ENCODE measurements at regions not wholly inside any gene's neighbourhood (a gene's known extent, or its start where the extent isn't known, plus 50 kb on each side); places are given as distances from the start of the nearest gene placed in this dataset.

DNA sequence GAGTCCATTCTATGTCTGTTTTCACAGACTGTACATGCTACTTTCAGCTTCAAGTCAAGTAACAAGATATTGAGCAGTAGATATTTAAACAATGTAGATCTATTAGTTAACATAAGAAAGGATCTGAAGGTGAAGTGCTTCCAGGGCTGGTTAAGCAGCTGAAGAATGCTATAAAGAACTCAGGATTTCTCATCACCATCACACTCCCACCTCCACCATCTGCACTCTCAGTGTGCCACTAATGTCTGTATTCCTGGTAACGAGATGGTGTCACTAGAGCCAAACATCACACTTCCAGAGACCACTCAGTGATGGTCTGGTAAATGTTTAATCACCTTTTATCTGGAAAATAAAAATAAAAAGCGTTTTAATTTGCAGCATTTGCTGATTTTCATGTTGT lies 224.0 kb upstream of the FERD3L start:
- no peak for DNase-seq (ENCODE audit: low spot score in 2 of 2, unreplicated experiment in 2 of 2)
- Mint-ChIP-seq H3K4me1 (peaks cover 14% of the 10 kb centered on the region), H3K27me3 (ENCODE audit: low read depth) (no peaks in the 10 kb centered on the region)

DNA sequence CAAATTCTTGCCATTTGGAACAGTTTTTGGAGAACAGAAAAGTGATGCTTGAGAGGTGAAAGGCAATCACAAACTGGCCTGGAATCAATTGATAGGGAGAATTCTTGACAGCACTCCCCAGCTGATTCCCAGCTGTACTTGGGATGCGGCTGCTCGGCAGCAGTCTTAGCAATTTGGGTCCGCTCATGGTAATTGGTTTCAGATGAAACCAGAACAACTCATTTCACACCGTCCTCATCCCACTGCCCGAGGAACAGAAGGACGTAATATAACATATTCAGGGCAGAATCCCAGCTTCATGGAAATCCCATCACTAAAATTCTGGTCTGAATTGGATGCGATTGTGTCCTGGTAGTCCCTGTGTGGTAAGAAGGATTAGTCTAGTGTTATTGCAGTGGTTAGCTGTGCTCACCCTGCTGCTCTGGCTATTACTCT lies 223.3 kb upstream of the FERD3L start:
- TF ChIP-seq, protein P1, sequence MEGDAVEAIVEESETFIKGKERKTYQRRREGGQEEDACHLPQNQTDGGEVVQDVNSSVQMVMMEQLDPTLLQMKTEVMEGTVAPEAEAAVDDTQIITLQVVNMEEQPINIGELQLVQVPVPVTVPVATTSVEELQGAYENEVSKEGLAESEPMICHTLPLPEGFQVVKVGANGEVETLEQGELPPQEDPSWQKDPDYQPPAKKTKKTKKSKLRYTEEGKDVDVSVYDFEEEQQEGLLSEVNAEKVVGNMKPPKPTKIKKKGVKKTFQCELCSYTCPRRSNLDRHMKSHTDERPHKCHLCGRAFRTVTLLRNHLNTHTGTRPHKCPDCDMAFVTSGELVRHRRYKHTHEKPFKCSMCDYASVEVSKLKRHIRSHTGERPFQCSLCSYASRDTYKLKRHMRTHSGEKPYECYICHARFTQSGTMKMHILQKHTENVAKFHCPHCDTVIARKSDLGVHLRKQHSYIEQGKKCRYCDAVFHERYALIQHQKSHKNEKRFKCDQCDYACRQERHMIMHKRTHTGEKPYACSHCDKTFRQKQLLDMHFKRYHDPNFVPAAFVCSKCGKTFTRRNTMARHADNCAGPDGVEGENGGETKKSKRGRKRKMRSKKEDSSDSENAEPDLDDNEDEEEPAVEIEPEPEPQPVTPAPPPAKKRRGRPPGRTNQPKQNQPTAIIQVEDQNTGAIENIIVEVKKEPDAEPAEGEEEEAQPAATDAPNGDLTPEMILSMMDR (IDR thresholded peaks at IDR 0.05; ENCODE audit: unreplicated experiment): no peak
- H3K4me3 Mint-ChIP-seq: peak overlapping the region; percentile 22
- no peaks in the 10 kb centered on the region for H3K27me3 Mint-ChIP-seq (ENCODE audit: low read depth)
- peaks cover 14% of the 10 kb centered on the region for H3K4me1 Mint-ChIP-seq
- H3K9me3 Mint-ChIP-seq: no peaks in the 10 kb centered on the region
- H3K36me3 Mint-ChIP-seq: no peaks in the 10 kb centered on the region
- DNase-seq (ENCODE audit: low spot score in 2 of 2, unreplicated experiment in 2 of 2): no peak
- no peak overlapping the region for H3K27ac Mint-ChIP-seq

More for the DNA sequence above, 224.0 kb upstream of the FERD3L start:
- TF ChIP-seq, protein P1 (IDR thresholded peaks at IDR 0.05; ENCODE audit: unreplicated experiment): no peak
- H3K9me3 Mint-ChIP-seq: no peaks in the 10 kb centered on the region
- no peak overlapping the region for H3K27ac Mint-ChIP-seq
- no peaks in the 10 kb centered on the region for H3K36me3 Mint-ChIP-seq
- no peak overlapping the region for H3K4me3 Mint-ChIP-seq

DNA sequence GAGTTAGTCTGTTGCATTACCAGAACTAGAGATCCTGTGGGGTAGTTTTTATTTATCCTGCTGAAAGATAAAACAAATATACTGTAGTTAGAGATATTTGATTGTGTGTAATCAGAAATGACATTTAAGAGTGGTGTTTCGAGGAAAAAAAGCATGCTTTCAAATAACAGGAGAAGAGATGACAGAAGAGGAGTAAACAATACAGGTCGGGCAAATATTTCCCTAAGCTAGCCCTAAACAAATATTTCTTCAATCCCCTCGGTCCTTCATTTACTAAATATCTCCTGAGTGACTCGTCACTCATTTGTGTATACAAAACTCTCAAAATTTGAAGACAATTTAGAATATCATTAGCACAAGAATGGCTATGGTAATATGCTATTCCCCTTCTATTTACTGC lies 219.7 kb upstream of the FERD3L start:
- DNase-seq (ENCODE audit: low spot score in 2 of 2, unreplicated experiment in 2 of 2): no peak
- Mint-ChIP-seq H3K4me1 (peaks cover 14% of the 10 kb centered on the region), H3K9me3 (no peaks in the 10 kb centered on the region), H3K36me3 (no peaks in the 10 kb centered on the region), H3K4me3 (no peak overlapping the region), H3K27ac (no peak overlapping the region), H3K27me3 (ENCODE audit: low read depth) (no peaks in the 10 kb centered on the region)
- TF ChIP-seq, protein P1 (IDR thresholded peaks at IDR 0.05; ENCODE audit: unreplicated experiment): no peak

DNA sequence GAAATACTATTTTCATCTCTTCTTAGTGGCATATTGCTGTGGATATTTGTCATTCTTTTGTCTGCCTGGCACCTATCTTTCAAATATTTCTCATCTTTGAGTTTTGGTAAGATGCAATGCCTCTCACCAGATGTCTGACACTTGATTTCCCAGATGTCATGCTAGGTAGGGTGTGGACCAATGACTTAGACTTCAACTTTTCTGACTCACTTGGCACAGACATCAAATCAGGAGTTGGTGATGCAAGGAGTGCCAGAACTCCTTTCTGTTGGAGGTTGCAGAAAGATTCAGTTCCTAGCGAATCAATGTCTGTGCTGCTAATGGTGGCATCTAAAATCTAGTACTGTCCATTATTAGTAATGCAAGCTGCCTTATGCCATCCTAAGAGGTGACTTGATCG lies 216.9 kb upstream of the FERD3L start:
- TF ChIP-seq, protein P1 (IDR thresholded peaks at IDR 0.05; ENCODE audit: unreplicated experiment): no peak
- H3K9me3 Mint-ChIP-seq: no peaks in the 10 kb centered on the region
- H3K4me3 Mint-ChIP-seq: no peak overlapping the region
- no peaks in the 10 kb centered on the region for H3K36me3 Mint-ChIP-seq
- H3K4me1 Mint-ChIP-seq: peaks cover 14% of the 10 kb centered on the region
- H3K27me3 Mint-ChIP-seq (ENCODE audit: low read depth): no peaks in the 10 kb centered on the region
- DNase-seq (ENCODE audit: low spot score in 2 of 2, unreplicated experiment in 2 of 2): no peak
- no peak overlapping the region for H3K27ac Mint-ChIP-seq

DNA sequence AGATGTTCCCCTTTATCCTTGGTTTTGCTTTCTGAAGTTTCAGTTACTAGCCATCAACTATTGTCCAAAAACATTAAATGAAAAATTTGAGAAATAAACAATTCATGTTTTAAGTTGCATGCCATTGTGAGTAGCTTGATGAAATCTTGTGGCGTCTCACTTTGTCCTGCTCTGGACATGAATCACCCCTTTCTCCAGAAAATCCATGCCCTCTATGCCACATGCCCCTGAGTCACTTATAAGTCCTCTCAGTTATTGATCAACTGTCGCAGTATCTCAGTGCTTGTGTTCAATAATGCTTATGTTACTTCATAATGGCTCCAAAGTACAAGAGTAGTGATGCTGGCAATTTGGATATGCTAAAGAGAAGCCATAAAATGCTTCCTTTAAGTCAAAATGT lies 208.0 kb upstream of the FERD3L start:
- no peaks in the 10 kb centered on the region for H3K36me3 Mint-ChIP-seq
- no peak overlapping the region for H3K27ac Mint-ChIP-seq
- H3K27me3 Mint-ChIP-seq (ENCODE audit: low read depth): no peaks in the 10 kb centered on the region
- DNase-seq (ENCODE audit: low spot score in 2 of 2, unreplicated experiment in 2 of 2): no peak
- H3K4me3 Mint-ChIP-seq: no peak overlapping the region
- H3K9me3 Mint-ChIP-seq: no peaks in the 10 kb centered on the region
- peaks cover 8% of the 10 kb centered on the region for H3K4me1 Mint-ChIP-seq
- TF ChIP-seq, protein P1 (IDR thresholded peaks at IDR 0.05; ENCODE audit: unreplicated experiment): no peak

DNA sequence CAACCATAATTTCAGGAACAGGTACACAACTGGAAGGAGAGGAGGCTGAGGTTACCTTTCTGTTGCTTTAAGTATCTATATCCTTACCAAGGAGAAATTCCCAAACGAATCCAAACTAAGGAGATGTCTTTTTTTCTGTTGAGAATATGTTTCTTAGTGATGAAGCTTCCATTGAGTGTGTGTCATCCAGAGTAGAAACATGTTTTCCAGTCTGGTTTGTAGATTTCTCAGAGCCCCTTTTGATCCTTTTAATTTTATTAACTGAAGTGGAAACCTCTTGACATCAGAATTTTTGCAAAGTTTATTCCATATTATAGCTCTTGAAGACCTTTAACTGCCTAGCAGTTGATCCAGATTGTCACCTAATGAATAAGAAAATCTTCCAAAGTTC lies 207.1 kb upstream of the FERD3L start:
- no peak for DNase-seq (ENCODE audit: low spot score in 2 of 2, unreplicated experiment in 2 of 2)
- TF ChIP-seq, protein P1 (IDR thresholded peaks at IDR 0.05; ENCODE audit: unreplicated experiment): no peak
- H3K36me3 Mint-ChIP-seq: no peaks in the 10 kb centered on the region
- no peak overlapping the region for H3K27ac Mint-ChIP-seq
- H3K9me3 Mint-ChIP-seq: no peaks in the 10 kb centered on the region
- H3K27me3 Mint-ChIP-seq (ENCODE audit: low read depth): no peaks in the 10 kb centered on the region
- H3K4me1 Mint-ChIP-seq: peaks cover 6% of the 10 kb centered on the region
- H3K4me3 Mint-ChIP-seq: no peak overlapping the region

Data from mesothelial cell of epicardium (in vitro differentiated cells).